ENCODE measurements at regions not wholly inside any gene's neighbourhood (a gene's known extent, or its start where the extent isn't known, plus 50 kb on each side); places are given as distances from the start of the nearest gene placed in this dataset.
"Not testable (repeated sequence)": the region's sequence is repeated elsewhere in the genome, so short reads cannot be mapped to it uniquely, and the experiment has no call there.

GRCh38 chr6:149239573-149240209, 77.8 kb upstream of the TAB2 start:
- H3K27ac ChIP-seq (ENCODE audit: low read depth, low read length) = no peak overlapping the region
- DNase-seq (ENCODE audit: low read depth in 4 of 6, low spot score in 6 of 6) = no peak
- no peaks in the 10 kb centered on the region for H3K36me3 ChIP-seq (ENCODE audit: control insufficient read depth, insufficient read depth, low read length)
- no peaks in the 10 kb centered on the region for H3K9me3 ChIP-seq (ENCODE audit: control insufficient read depth, insufficient read depth, low read length)
- H3K4me3 ChIP-seq (ENCODE audit: low read depth, low read length) = no peak overlapping the region
- peaks cover 5% of the 10 kb centered on the region for H3K4me1 ChIP-seq (ENCODE audit: control insufficient read depth, insufficient read depth, low read length)
- WGBS (ENCODE audit: insufficient coverage) = 95% methylated on average over 2 of the region's 6 CpGs
- no peaks in the 10 kb centered on the region for H3K27me3 ChIP-seq (ENCODE audit: control insufficient read depth, insufficient read depth, low read length)

DNA sequence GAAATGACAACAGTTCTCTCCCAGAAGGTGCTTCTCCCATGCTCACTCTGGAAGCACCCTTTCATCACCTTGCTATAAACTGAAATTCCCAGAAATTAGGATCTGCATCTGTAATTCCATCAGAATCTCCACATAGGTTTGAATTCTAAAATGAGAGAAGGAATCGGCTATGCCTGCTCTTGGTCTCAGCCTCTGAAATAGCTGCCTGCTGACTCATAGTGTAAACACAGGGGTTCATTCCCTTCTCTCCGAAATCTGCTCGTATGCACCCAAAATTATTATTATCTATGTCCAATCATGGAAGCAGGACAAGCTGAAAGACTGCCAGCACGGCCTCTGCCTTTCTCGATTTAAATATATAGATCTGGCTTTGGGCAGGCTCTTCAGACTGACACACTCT, 74.6 kb upstream of the TAB2 start:
- H3K36me3 ChIP-seq (ENCODE audit: control insufficient read depth, insufficient read depth, low read length) = no peaks in the 10 kb centered on the region
- peaks cover 3% of the 10 kb centered on the region for H3K4me1 ChIP-seq (ENCODE audit: control insufficient read depth, insufficient read depth, low read length)
- no peak overlapping the region for H3K27ac ChIP-seq (ENCODE audit: low read depth, low read length)
- no peaks in the 10 kb centered on the region for H3K27me3 ChIP-seq (ENCODE audit: control insufficient read depth, insufficient read depth, low read length)
- H3K9me3 ChIP-seq (ENCODE audit: control insufficient read depth, insufficient read depth, low read length) = no peaks in the 10 kb centered on the region
- DNase-seq (ENCODE audit: low read depth in 4 of 6, low spot score in 6 of 6) = no peak
- H3K4me3 ChIP-seq (ENCODE audit: low read depth, low read length) = no peak overlapping the region
- 93% methylated on average over 4 of the region's 5 CpGs for WGBS (ENCODE audit: insufficient coverage)

DNA sequence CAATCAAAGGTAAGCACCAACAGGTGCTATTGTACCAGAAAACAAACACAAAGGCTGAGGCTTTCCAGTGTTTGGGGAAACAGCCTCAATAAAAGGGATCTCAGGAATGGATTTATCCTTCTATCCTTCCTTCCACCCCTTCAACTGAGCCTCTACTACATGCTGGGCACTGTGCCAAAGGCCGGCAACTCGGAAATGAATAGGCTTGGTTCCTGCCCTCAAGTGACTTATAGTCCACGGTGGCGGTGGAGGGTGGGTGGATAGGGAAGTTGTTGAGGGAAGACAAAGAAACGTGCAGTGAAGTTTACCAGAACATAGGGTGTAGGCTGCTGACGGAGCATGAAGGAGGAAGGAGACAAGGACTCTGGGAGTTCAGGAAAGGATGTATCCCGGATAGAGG, 73.4 kb upstream of the TAB2 start:
- H3K9me3 ChIP-seq (ENCODE audit: control insufficient read depth, insufficient read depth, low read length) = no peaks in the 10 kb centered on the region
- peaks cover 10% of the 10 kb centered on the region for H3K4me1 ChIP-seq (ENCODE audit: control insufficient read depth, insufficient read depth, low read length)
- 92% methylated on average over 5 of the region's 7 CpGs for WGBS (ENCODE audit: insufficient coverage)
- H3K27ac ChIP-seq (ENCODE audit: low read depth, low read length) = no peak overlapping the region
- no peaks in the 10 kb centered on the region for H3K36me3 ChIP-seq (ENCODE audit: control insufficient read depth, insufficient read depth, low read length)
- H3K27me3 ChIP-seq (ENCODE audit: control insufficient read depth, insufficient read depth, low read length) = no peaks in the 10 kb centered on the region
- H3K4me3 ChIP-seq (ENCODE audit: low read depth, low read length) = no peak overlapping the region
- no peak for DNase-seq (ENCODE audit: low read depth in 4 of 6, low spot score in 6 of 6)

DNA sequence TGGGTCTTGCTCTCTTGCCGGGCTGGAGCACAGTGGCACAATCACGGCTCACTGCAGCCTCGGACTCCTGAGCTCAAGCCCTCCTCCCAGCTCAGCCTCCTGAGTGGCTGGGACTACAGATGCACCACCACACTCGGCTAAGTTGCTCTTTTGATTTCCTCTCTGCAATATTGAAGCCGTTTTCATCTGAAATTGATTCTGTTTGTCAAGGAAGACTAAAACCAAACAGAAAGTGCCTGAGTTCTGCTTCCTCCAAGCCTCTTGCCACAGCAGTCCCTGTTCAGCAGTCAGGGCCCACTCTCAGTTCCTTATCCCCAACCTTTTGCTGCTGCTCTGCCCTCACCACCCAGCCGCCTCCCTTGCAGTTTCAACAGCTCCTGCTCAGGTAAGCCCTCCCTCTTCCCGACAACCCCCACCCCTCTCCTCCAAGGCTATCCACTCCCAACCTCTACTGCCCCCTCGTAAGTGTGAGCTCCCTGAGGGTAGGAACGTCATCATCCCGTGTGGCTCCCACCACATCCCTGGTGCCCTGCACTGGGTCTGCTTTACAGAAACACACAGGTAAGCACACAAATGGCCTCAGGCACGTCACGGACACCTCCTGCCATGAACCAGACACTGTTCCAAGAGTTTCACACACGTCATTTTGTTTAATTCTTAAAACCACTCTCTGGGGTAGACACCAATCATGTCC, 70.7 kb upstream of the TAB2 start:
- H3K27me3 ChIP-seq (ENCODE audit: control insufficient read depth, insufficient read depth, low read length) = no peaks in the 10 kb centered on the region
- peaks cover 10% of the 10 kb centered on the region for H3K4me1 ChIP-seq (ENCODE audit: control insufficient read depth, insufficient read depth, low read length)
- H3K27ac ChIP-seq (ENCODE audit: low read depth, low read length) = no peak overlapping the region
- no peak overlapping the region for H3K4me3 ChIP-seq (ENCODE audit: low read depth, low read length)
- WGBS (ENCODE audit: insufficient coverage) = 82% methylated on average over 13 of the region's 13 CpGs
- no peaks in the 10 kb centered on the region for H3K9me3 ChIP-seq (ENCODE audit: control insufficient read depth, insufficient read depth, low read length)
- H3K36me3 ChIP-seq (ENCODE audit: control insufficient read depth, insufficient read depth, low read length) = no peaks in the 10 kb centered on the region
- no peak for DNase-seq (ENCODE audit: low read depth in 4 of 6, low spot score in 6 of 6)

GRCh38 chr6:149247385-149247763, 70.1 kb upstream of the TAB2 start:
- Histone ChIP-seq H3K27me3 (ENCODE audit: control insufficient read depth, insufficient read depth, low read length) (no peaks in the 10 kb centered on the region), H3K36me3 (ENCODE audit: control insufficient read depth, insufficient read depth, low read length) (no peaks in the 10 kb centered on the region), H3K4me3 (ENCODE audit: low read depth, low read length) (no peak overlapping the region), H3K27ac (ENCODE audit: low read depth, low read length) (no peak overlapping the region), H3K9me3 (ENCODE audit: control insufficient read depth, insufficient read depth, low read length) (no peaks in the 10 kb centered on the region), H3K4me1 (ENCODE audit: control insufficient read depth, insufficient read depth, low read length) (peaks cover 10% of the 10 kb centered on the region)
- WGBS (ENCODE audit: insufficient coverage) = 97% methylated on average over 5 of the region's 6 CpGs
- no peak for DNase-seq (ENCODE audit: low read depth in 4 of 6, low spot score in 6 of 6)

- H3K4me1 ChIP-seq (ENCODE audit: control insufficient read depth, insufficient read depth, low read length); H3K27me3 ChIP-seq (ENCODE audit: control insufficient read depth, insufficient read depth, low read length); H3K36me3 ChIP-seq (ENCODE audit: control insufficient read depth, insufficient read depth, low read length); H3K4me3 ChIP-seq (ENCODE audit: low read depth, low read length); DNase-seq (ENCODE audit: low read depth in 4 of 6, low spot score in 6 of 6); H3K9me3 ChIP-seq (ENCODE audit: control insufficient read depth, insufficient read depth, low read length); H3K27ac ChIP-seq (ENCODE audit: low read depth, low read length): not testable (repeated sequence)
- 100% methylated on average over 5 of the region's 5 CpGs for WGBS (ENCODE audit: insufficient coverage)
Measured at GRCh38 chr6:149248263-149248662, 69.2 kb upstream of the TAB2 start.

DNA sequence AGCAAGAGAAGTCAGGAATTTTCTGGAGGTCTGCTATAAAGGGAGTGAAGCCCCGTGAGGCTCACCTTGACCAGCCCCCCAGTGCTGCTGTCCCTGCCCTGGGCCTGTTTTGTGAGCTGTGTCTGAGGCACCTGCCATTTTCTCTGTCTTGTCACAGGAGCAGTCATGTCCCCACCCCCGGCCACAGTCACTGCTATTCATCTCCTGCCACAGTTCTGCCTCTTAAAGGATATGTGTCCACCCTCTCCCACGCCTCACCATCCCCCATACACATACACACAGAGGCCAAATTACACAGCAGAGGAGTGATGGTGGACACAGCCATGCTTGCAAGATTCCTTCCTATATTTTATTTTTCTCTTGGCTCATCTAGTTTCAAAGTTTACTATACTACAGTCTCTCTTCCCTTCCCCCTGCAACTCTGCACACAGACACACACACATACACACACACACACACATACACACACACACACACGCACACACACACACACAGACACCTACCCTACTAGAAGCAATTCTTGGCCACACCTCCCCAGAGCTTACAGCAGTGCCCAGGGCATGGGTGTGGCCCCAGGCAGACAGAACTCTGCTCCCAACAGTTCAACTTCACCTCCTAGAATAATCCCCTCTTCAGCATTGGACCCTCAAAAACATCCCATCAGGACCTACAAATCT, 68.7 kb upstream of the TAB2 start:
- no peak for DNase-seq (ENCODE audit: low read depth in 4 of 6, low spot score in 6 of 6)
- Histone ChIP-seq H3K9me3 (ENCODE audit: control insufficient read depth, insufficient read depth, low read length) (no peaks in the 10 kb centered on the region), H3K4me3 (ENCODE audit: low read depth, low read length) (no peak overlapping the region), H3K36me3 (ENCODE audit: control insufficient read depth, insufficient read depth, low read length) (no peaks in the 10 kb centered on the region), H3K27me3 (ENCODE audit: control insufficient read depth, insufficient read depth, low read length) (no peaks in the 10 kb centered on the region), H3K4me1 (ENCODE audit: control insufficient read depth, insufficient read depth, low read length) (peaks cover 10% of the 10 kb centered on the region), H3K27ac (ENCODE audit: low read depth, low read length) (no peak overlapping the region)
- 61% methylated on average over 4 of the region's 4 CpGs for whole genome bisulfite sequencing (ENCODE audit: insufficient coverage)

GRCh38 chr6:149249370-149250357, 67.8 kb upstream of the TAB2 start:
- H3K4me3 ChIP-seq (ENCODE audit: low read depth, low read length) = no peak overlapping the region
- DNase-seq (ENCODE audit: low read depth in 4 of 6, low spot score in 6 of 6) = no peak
- H3K4me1 ChIP-seq (ENCODE audit: control insufficient read depth, insufficient read depth, low read length) = peaks cover 10% of the 10 kb centered on the region
- no peaks in the 10 kb centered on the region for H3K9me3 ChIP-seq (ENCODE audit: control insufficient read depth, insufficient read depth, low read length)
- H3K27me3 ChIP-seq (ENCODE audit: control insufficient read depth, insufficient read depth, low read length) = no peaks in the 10 kb centered on the region
- no peaks in the 10 kb centered on the region for H3K36me3 ChIP-seq (ENCODE audit: control insufficient read depth, insufficient read depth, low read length)
- 76% methylated on average over 5 of the region's 6 CpGs for WGBS (ENCODE audit: insufficient coverage)
- H3K27ac ChIP-seq (ENCODE audit: low read depth, low read length) = no peak overlapping the region

DNA sequence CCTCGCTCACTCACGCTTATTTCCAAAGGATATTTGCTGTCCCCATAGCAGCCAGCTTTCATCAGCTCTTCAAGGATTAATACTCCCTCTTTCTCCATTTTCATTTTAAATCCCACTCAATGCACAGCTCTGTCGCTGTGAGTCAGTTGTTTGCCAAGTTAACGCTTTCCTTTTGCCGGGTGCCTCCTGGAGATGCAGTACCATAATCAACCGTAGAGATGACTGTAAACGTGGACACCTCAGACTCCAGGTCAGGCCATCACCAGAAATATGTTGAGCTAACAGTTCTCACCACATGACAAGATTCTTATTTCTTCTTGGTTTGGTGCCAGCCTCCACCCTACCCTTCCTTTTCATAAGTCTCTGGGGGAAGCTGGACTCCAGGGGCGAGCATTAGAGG, 66.6 kb upstream of the TAB2 start:
- Histone ChIP-seq H3K36me3 (ENCODE audit: control insufficient read depth, insufficient read depth, low read length) (no peaks in the 10 kb centered on the region), H3K4me1 (ENCODE audit: control insufficient read depth, insufficient read depth, low read length) (peaks cover 10% of the 10 kb centered on the region), H3K4me3 (ENCODE audit: low read depth, low read length) (no peak overlapping the region), H3K27ac (ENCODE audit: low read depth, low read length) (no peak overlapping the region), H3K27me3 (ENCODE audit: control insufficient read depth, insufficient read depth, low read length) (no peaks in the 10 kb centered on the region), H3K9me3 (ENCODE audit: control insufficient read depth, insufficient read depth, low read length) (no peaks in the 10 kb centered on the region)
- 68% methylated on average over 6 of the region's 8 CpGs for WGBS (ENCODE audit: insufficient coverage)
- no peak for DNase-seq (ENCODE audit: low read depth in 4 of 6, low spot score in 6 of 6)
